ENCODE measurements at regions not wholly inside any gene's neighbourhood (a gene's known extent, or its start where the extent isn't known, plus 50 kb on each side); places are given as distances from the start of the nearest gene placed in this dataset.

DNA sequence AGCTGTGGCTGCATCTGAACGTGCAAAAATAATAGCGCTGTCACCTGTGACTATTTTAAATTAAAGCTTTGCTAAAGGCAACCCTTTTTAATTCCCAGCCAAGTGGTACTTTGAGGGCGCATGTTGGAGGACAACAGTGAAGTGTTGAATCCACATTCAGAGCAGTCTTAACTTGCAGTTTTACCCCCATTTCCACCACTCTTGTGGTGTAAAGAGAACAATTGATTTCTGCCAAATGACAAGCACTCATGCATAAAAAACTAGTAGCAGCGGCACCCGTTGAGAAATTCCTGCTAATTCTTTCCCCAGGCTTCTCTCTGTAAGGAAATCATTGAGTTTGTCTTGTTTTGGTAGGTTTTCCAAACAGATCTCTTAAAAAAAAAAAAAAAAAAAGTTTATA, 1033.3 kb downstream of the EFNB2 start:
- TF ChIP-seq CTCF (IDR thresholded peaks at IDR 0.05) (no peak), POLR2A (IDR thresholded peaks at IDR 0.05) (no peak)
